ENCODE measurements at regions not wholly inside any gene's neighbourhood (a gene's known extent, or its start where the extent isn't known, plus 50 kb on each side); places are given as distances from the start of the nearest gene placed in this dataset.

DNA sequence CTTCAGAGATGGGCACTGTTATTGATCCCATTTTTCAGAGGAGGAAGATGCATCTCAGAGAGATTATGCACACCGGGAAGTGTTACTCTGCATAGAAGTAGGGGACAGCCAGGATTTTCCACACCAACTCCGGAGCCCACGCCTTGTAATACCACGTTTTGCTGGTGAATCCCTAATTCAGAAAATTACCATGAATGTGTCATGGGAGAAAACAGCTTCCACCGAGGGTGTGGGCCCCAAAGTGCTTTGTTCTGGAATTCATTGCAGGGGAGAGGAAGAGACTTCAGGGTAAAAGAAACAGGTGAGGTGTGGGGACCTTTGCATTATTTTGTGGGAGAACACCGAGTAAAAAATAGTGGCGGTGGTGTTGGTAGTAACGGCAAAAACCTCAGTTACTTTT, 1051.4 kb upstream of the RBFOX1 start:
- Histone ChIP-seq H3K4me3 (no peak overlapping the region), H3K9me3 (ENCODE audit: control insufficient read depth in 4 of 4, insufficient read depth in 3 of 4, low read length in 3 of 4) (no peaks in the 10 kb centered on the region), H3K27ac (ENCODE audit: low read depth in 1 of 2, low read length in 1 of 2) (no peak overlapping the region), H3K4me1 (ENCODE audit: control insufficient read depth in 5 of 5, insufficient read depth in 5 of 5, low read length in 5 of 5) (no peaks in the 10 kb centered on the region), H3K9ac (ENCODE audit: insufficient read depth in 1 of 2, low read length in 2 of 2) (no peak overlapping the region), H3K27me3 (ENCODE audit: control insufficient read depth in 3 of 3, insufficient read depth in 3 of 3, low read length in 2 of 3) (no peaks in the 10 kb centered on the region), H3K36me3 (ENCODE audit: control insufficient read depth in 4 of 4, insufficient read depth in 4 of 4, low read length in 4 of 4) (no peaks in the 10 kb centered on the region)
- DNase-seq (no peak), ATAC-seq (ENCODE audit: insufficient read depth, low FRiP score) (no peak)
- TF ChIP-seq, protein P1, sequence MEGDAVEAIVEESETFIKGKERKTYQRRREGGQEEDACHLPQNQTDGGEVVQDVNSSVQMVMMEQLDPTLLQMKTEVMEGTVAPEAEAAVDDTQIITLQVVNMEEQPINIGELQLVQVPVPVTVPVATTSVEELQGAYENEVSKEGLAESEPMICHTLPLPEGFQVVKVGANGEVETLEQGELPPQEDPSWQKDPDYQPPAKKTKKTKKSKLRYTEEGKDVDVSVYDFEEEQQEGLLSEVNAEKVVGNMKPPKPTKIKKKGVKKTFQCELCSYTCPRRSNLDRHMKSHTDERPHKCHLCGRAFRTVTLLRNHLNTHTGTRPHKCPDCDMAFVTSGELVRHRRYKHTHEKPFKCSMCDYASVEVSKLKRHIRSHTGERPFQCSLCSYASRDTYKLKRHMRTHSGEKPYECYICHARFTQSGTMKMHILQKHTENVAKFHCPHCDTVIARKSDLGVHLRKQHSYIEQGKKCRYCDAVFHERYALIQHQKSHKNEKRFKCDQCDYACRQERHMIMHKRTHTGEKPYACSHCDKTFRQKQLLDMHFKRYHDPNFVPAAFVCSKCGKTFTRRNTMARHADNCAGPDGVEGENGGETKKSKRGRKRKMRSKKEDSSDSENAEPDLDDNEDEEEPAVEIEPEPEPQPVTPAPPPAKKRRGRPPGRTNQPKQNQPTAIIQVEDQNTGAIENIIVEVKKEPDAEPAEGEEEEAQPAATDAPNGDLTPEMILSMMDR (IDR thresholded peaks at IDR 0.05; ENCODE audit: control extremely low read depth, extremely low read depth): no peak
- 82 to 85% methylated on average over 8 of the region's 8 CpGs for WGBS, 2 donors

GRCh38 chr16:6280055-6280454, 1052.6 kb upstream of the RBFOX1 start:
- no peak for ATAC-seq (ENCODE audit: insufficient read depth, low FRiP score)
- H3K9me3 ChIP-seq (ENCODE audit: control insufficient read depth in 4 of 4, insufficient read depth in 3 of 4, low read length in 3 of 4): no peaks in the 10 kb centered on the region
- no peak overlapping the region for H3K9ac ChIP-seq (ENCODE audit: insufficient read depth in 1 of 2, low read length in 2 of 2)
- no peaks in the 10 kb centered on the region for H3K4me1 ChIP-seq (ENCODE audit: control insufficient read depth in 5 of 5, insufficient read depth in 5 of 5, low read length in 5 of 5)
- no peaks in the 10 kb centered on the region for H3K27me3 ChIP-seq (ENCODE audit: control insufficient read depth in 3 of 3, insufficient read depth in 3 of 3, low read length in 2 of 3)
- H3K4me3 ChIP-seq: no peak overlapping the region
- WGBS, 2 donors: 79 to 80% methylated on average over 6 of the region's 6 CpGs
- DNase-seq: no peak
- H3K36me3 ChIP-seq (ENCODE audit: control insufficient read depth in 4 of 4, insufficient read depth in 4 of 4, low read length in 4 of 4): no peaks in the 10 kb centered on the region
- TF ChIP-seq, protein P1 (IDR thresholded peaks at IDR 0.05; ENCODE audit: control extremely low read depth, extremely low read depth): no peak
- no peak overlapping the region for H3K27ac ChIP-seq (ENCODE audit: low read depth in 1 of 2, low read length in 1 of 2)

- TF ChIP-seq, protein P1 (IDR thresholded peaks at IDR 0.05; ENCODE audit: control extremely low read depth, extremely low read depth): no peak
- no peak overlapping the region for H3K4me3 ChIP-seq
- no peaks in the 10 kb centered on the region for H3K27me3 ChIP-seq (ENCODE audit: control insufficient read depth in 3 of 3, insufficient read depth in 3 of 3, low read length in 2 of 3)
- no peaks in the 10 kb centered on the region for H3K36me3 ChIP-seq (ENCODE audit: control insufficient read depth in 4 of 4, insufficient read depth in 4 of 4, low read length in 4 of 4)
- H3K27ac ChIP-seq (ENCODE audit: low read depth in 1 of 2, low read length in 1 of 2): no peak overlapping the region
- whole genome bisulfite sequencing, 2 donors: 57 to 61% methylated on average over 3 of the region's 3 CpGs
- H3K9ac ChIP-seq (ENCODE audit: insufficient read depth in 1 of 2, low read length in 2 of 2): no peak overlapping the region
- no peaks in the 10 kb centered on the region for H3K9me3 ChIP-seq (ENCODE audit: control insufficient read depth in 4 of 4, insufficient read depth in 3 of 4, low read length in 3 of 4)
- H3K4me1 ChIP-seq (ENCODE audit: control insufficient read depth in 5 of 5, insufficient read depth in 5 of 5, low read length in 5 of 5): no peaks in the 10 kb centered on the region
- DNase-seq (no peak), ATAC-seq (ENCODE audit: insufficient read depth, low FRiP score) (no peak)
Observed at GRCh38 chr16:6279286-6279685, 1053.4 kb upstream of the RBFOX1 start.

DNA sequence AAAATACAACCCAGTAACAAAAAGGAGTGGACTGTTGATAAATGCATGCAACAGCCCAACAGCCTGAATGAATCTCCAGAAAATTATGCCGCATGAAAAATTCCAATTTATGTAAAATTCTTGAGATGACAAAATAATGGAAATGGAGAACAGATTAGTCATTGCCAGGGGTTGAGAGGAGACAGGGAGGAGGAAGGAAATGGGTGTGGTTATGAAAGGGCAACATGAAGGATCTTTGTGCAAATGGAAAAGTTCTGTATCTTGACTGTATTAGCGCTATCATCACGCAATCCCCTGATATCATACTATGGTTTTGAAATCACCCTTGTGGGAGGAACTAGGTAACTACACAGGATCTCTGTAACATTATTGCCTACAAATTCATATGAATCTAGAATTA, 1058.3 kb upstream of the RBFOX1 start:
- ATAC-seq (ENCODE audit: insufficient read depth, low FRiP score) (no peak), DNase-seq (no peak)
- Histone ChIP-seq H3K9ac (ENCODE audit: insufficient read depth in 1 of 2, low read length in 2 of 2) (no peak overlapping the region), H3K4me3 (no peak overlapping the region), H3K4me1 (ENCODE audit: control insufficient read depth in 5 of 5, insufficient read depth in 5 of 5, low read length in 5 of 5) (no peaks in the 10 kb centered on the region), H3K9me3 (ENCODE audit: control insufficient read depth in 4 of 4, insufficient read depth in 3 of 4, low read length in 3 of 4) (no peaks in the 10 kb centered on the region), H3K36me3 (ENCODE audit: control insufficient read depth in 4 of 4, insufficient read depth in 4 of 4, low read length in 4 of 4) (no peaks in the 10 kb centered on the region), H3K27me3 (ENCODE audit: control insufficient read depth in 3 of 3, insufficient read depth in 3 of 3, low read length in 2 of 3) (no peaks in the 10 kb centered on the region), H3K27ac (ENCODE audit: low read depth in 1 of 2, low read length in 1 of 2) (no peak overlapping the region)
- 92 to 94% methylated on average over 3 of the region's 3 CpGs for WGBS, 2 donors
- TF ChIP-seq, protein P1 (IDR thresholded peaks at IDR 0.05; ENCODE audit: control extremely low read depth, extremely low read depth): no peak

Measured in lung (tissue), 11 donors.